NCI-H128 (cell line): ENCODE measurements at regions not wholly inside any gene's neighbourhood (a gene's known extent, or its start where the extent isn't known, plus 50 kb on each side); places are given as distances from the start of the nearest gene placed in this dataset.
"Not testable (repeated sequence)": the region's sequence is repeated elsewhere in the genome, so short reads cannot be mapped to it uniquely, and the experiment has no call there.

ENCODE experiments used
- DNase-seq: peaks from one replicate; lab custom pipeline; 2025; ENCODE audit not compliant: unreplicated experiment; lab: John Stamatoyannopoulos, UW

DNA sequence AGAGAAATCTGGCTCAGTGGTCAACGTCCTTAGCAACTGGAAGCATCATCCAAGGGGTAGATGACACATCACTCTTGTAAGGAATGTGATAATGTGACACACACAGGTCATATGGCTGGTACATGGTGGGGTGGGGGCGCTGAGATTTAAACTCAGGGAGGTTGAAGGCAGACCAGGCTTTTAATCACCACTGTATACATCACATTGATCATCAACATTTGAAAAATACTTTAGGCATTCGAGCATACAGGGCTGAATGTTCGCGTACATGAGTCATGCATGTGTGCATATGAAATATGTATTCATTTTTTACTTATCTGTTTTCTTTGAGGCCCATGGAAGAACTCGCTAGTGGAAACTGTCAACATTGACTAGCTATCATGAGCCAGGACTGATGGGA is 976.4 kb downstream of the VRK1 start:
- no peak for DNase-seq

GRCh38 chr14:97776890-97777558 is 979.8 kb downstream of the VRK1 start:
- no peak for DNase-seq

DNA sequence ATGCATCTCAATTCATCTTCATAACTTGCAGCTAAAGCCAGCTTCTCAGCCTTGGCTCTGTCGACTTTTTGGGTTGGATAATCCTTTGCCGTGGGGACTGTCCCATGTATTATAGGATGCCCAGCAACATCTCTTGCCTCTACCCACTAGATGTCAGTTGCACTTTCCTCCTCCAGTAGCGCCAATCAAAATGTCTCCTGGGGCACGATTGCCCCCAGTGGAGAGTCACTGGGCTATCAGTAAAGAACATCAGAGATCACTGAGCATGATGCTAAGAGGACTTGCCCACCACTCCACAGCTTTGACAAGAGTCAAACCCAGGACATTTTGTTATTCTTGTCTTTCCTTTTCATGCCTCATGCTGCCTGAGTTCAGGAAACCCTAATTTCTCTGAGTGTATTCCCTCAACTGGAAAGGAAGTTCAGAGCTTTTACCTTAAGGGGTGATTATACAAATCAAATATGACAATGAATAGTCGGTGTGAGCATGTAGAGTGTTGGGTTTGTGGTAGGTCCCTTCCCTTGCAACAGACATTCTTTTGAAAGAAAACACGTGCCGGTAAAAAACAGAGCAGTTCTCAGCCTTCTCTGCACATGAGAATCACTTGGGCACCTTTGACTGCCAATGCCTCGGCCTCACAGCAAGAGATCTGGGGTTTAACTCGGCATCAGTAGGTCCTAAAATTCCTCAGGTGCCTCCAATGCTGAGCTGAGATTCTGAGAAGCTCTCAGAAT is 980.6 kb downstream of the VRK1 start:
- no peak for DNase-seq

GRCh38 chr14:97779140-97779539 is 982.0 kb downstream of the VRK1 start:
- DNase-seq: no peak

- DNase-seq: no peak
Measured at GRCh38 chr14:97780804-97781203, 983.6 kb downstream of the VRK1 start.

- DNase-seq: no peak
Measured at GRCh38 chr14:97781961-97782360, 984.8 kb downstream of the VRK1 start.

DNA sequence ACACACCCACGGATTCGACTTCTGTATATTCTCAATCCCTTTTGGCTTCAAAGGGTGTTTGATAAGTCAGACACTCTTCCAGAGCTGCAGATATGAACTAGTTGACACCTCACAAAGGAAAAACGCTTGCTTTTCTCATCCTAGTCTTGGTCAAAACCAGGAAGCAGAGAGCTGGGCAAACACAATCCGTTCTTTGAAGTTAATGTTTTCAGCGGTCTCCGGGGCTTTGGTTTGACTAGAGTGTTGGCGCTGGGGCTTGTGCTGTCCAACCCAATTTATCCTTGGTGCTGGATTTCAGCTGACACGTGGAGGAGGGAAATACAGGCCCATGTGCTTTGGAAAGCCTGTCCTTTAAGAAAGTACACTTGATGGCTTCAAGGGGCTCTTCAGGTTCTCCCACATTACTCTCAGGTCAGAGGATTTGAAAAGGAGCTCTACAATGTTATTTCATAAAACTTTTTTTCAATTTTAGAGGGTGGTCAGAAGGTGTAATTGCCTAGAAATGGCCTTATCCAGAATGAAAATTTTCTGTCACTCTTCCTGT is 985.8 kb downstream of the VRK1 start:
- no peak for DNase-seq

GRCh38 chr14:97785495-97785894 is 988.3 kb downstream of the VRK1 start:
- no peak for DNase-seq

- DNase-seq: no peak
Measured at GRCh38 chr14:97788364-97788763, 991.2 kb downstream of the VRK1 start.

DNA sequence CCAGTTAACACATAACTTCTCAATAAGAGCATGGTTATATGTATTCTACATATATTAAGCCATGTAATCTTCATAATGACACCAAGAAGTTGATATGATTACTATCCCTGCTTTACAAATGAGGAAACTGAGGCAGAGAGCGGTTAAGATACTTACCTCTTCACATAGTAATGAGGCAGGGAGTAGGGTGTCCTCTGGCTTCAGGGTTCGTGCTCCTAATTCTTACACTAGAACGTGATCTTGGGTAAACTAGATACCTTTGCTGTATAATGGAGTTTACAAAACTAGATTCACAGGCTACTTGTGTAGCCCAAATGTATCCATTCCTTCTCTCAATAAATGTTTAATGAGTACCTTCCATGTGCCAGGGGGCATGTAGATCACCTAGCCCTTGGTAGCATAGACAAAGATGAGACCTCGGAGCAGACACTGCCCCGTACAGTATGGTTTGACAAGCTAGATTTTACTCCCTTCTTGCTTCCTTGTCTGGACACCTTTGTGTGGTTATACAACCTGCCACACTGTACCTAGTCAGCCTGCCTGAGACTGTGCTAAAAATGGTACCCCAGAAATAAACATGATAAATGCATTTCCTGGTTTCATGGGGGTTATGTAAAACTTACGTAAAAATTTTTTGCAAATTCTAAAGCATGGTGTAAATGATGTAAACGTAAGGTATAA is 991.8 kb downstream of the VRK1 start:
- no peak for DNase-seq

DNA sequence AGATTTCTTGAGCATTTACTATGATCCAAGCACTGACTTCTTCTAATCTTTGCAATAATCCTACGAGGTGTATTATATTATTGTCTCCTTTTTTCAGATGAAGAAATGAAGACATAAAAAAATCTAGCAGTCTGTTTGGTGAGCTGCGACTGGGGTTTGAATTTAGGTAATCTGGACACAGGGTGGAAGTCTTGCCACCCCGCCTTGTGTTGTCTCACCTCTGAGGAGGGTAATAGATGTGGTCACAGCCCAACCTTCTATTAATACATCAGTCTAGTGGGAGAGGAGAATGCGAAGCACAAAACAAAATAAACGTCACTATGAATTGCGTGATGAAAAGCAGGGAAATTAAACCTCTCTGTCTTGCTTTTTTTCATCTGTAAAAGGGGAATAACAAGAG is 993.9 kb downstream of the VRK1 start:
- no peak for DNase-seq

- no peak for DNase-seq
Measured at GRCh38 chr14:97791906-97792305, 994.7 kb downstream of the VRK1 start.

DNA sequence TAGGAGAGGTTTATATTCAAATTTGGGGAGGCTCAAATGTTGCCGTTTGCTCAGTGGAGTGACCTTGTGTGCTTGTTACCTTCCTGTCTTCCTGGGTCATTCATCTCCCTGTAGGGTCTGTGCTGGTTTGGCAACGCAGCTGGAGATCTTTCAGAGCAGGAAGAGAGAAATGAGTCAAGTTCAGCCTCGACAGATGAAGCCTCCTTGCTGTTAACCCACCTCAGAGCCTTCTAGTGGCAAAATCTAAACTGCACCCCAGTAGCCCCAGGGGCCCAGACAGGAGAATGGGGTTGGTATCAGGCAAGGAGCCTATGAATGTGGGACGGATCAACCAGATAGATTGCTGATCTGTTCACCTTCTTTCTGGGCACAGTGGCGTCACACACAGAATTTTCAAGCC is 999.3 kb downstream of the VRK1 start:
- DNase-seq: no peak

DNA sequence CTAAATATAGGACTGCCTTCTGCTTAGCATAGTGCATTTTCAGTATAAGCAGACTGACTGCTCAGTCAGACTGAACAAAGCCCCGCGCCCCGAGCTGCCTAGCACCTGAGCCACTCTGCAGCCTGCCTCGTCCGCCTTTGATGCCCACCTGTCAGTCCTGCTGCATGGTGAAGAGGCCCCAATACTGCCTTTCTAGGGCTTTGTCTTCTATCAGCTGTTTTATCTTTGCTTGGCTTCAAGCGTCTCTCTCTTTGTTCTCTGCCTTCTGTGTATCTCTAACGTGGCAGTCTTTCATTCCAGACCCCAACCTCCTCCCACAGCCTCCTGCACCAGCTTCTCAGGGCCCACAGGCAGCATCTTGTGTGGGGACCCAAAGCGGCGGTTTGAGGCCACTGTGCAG is 1001.0 kb downstream of the VRK1 start:
- DNase-seq: no peak

- no peak for DNase-seq
Measured at GRCh38 chr14:97802430-97803373, 1005.5 kb downstream of the VRK1 start.

- no peak for DNase-seq
Measured at GRCh38 chr14:97804056-97804455, 1006.9 kb downstream of the VRK1 start.

DNA sequence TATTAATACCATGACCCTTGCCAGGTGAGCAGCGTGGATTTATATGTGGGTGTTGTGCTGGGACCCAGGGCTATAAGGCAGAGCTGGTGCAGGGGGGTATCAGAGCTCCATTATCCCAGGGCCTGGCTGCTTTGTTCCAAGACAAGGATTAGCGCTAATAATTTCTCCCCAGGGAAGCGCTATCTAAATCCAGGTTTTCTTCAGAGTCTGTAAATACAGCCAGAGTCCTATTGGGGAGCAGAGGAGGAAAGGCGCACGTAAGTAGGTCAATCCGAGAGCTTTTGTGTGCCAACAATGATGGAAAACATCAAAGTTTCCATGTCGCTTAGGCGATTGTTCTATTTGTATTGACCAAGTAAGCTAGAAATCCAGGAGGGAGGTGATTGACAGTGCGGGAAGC is 1009.7 kb downstream of the VRK1 start:
- no peak for DNase-seq

GRCh38 chr14:97808541-97808940 is 1011.4 kb downstream of the VRK1 start:
- not testable (repeated sequence) for DNase-seq

DNA sequence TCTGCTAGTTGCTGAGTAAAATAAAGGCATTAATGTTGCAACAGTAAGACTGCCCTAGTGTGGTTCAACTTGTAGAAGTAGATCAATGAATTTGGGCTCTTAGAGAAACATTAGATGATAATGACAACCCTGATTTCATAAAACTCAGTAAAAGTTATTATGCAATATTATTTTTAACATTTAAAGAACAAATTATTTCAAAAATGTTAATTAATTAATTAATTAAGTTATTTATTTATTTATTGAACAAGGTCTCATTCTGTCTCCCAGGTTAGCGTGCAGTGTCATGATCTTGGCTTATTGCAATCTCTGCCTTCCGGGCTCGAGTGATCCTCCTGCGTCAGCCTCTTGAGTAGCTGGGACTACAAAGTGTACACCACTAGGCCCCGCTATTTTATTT is 1016.4 kb downstream of the VRK1 start:
- DNase-seq: no peak

- no peak for DNase-seq
Measured at GRCh38 chr14:97820781-97821180, 1023.6 kb downstream of the VRK1 start.

GRCh38 chr14:97824218-97824617 is 1027.0 kb downstream of the VRK1 start:
- DNase-seq: no peak
